Activated naive CD4-positive, alpha-beta T cell treated with anti-CD3 and anti-CD28 coated beads, Interleukin-2, amount 10 ng/mL, durations not matched to agents 7 days and 5 days (primary cell): ENCODE measurements at regions not wholly inside any gene's neighbourhood (a gene's known extent, or its start where the extent isn't known, plus 50 kb on each side); places are given as distances from the start of the nearest gene placed in this dataset.

Experiments
- CTCF ChIA-PET: fragments of 350-600 bp; sonication (Branson Sonifier 250); formaldehyde crosslinking; loops from one replicate; lab custom pipeline; 2021; ENCODE audit warnings: antibody characterized with exemption; lab: Charles Lee
- DNase-seq: peaks from one replicate; pipeline ENCODE4 v3.0.0-alpha.2; 2020
- H3K27ac Mint-ChIP-seq: one replicate; pipeline ENCODE4 v1.8.0; 2021; ENCODE audit warnings: mild to moderate bottlenecking, moderate library complexity, mixed read lengths
- H3K27me3 Mint-ChIP-seq: one replicate; pipeline ENCODE4 v1.8.0; 2021; ENCODE audit warnings: mild to moderate bottlenecking, mixed read lengths
- H3K36me3 Mint-ChIP-seq: one replicate; pipeline ENCODE4 v1.8.0; 2021; ENCODE audit warnings: mixed read lengths
- H3K4me1 Mint-ChIP-seq: one replicate; pipeline ENCODE4 v1.8.0; 2021; ENCODE audit warnings: mixed read lengths
- H3K4me3 Mint-ChIP-seq: one replicate; pipeline ENCODE4 v1.8.0; 2021; ENCODE audit warnings: mild to moderate bottlenecking, moderate library complexity, mixed read lengths
- H3K9me3 Mint-ChIP-seq: one replicate; pipeline ENCODE4 v1.8.0; 2021; ENCODE audit warnings: mixed read lengths

DNA sequence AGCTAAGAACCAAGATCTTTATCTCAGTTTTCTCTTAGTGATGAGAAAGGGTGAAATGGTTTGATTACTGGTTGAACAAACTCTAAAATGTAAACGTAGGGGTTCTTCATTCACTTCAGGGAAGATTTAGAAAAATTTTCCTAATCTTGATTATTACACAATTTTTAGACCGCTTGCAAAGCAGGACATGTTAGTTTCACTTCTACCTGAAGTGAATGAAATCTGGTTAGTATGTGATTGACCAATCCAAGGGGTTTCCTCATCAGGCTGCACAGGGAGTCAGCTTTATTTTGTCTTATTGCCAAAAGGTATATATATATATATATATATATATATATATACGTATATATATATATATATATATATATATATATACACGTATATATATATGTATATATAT lies 740.4 kb downstream of the TUSC7 start:
- no peak overlapping the region for H3K4me3 Mint-ChIP-seq
- no peaks in the 10 kb centered on the region for H3K27me3 Mint-ChIP-seq
- H3K36me3 Mint-ChIP-seq, result no peaks in the 10 kb centered on the region
- H3K9me3 Mint-ChIP-seq, result no peaks in the 10 kb centered on the region
- no peak for DNase-seq
- CTCF ChIA-PET, result no interaction called here
- no peaks in the 10 kb centered on the region for H3K4me1 Mint-ChIP-seq
- no peak overlapping the region for H3K27ac Mint-ChIP-seq

DNA sequence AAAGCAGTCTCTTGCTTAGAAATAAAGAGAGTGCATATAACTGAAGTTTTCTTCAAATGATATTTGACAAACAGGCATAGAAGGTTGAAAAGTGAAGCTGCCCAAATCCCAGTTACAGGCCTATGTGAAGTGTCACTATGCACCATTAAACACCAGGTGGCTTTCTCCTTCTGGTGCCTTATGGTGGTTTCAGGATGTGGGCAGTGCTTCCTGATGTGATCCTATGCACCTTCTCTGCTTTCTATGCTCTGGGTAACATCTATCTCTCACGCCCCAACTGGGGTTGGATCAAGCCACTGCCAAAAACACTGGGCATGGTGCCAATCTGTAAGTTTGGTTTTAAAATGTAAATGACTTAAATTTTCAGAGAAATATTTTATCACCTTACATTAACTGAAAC lies 744.7 kb downstream of the TUSC7 start:
- Mint-ChIP-seq H3K27me3 (no peaks in the 10 kb centered on the region), H3K9me3 (no peaks in the 10 kb centered on the region), H3K27ac (no peak overlapping the region), H3K4me1 (no peaks in the 10 kb centered on the region), H3K4me3 (no peak overlapping the region), H3K36me3 (no peaks in the 10 kb centered on the region)
- DNase-seq, result no peak
- CTCF ChIA-PET, result no interaction called here

DNA sequence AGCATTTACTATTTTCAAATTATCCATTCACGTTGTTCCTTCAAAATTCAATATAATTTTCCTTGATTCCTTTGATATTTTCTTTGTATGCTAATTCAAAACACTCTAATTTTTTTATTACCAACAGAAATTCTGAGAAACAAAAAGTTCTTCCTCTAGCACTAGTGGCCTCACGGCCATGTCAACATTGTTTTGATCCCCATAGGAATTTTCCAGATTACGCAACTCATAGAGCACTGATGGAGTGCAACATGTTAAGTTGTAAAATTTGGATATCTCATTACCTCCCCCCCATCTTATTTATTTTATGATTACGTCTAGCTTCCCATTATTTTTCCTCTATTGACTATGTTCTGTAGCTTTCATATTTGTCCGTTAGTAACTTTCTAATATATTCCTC lies 745.3 kb downstream of the TUSC7 start:
- CTCF ChIA-PET, result no interaction called here
- Mint-ChIP-seq H3K4me3 (no peak overlapping the region), H3K36me3 (no peaks in the 10 kb centered on the region), H3K4me1 (no peaks in the 10 kb centered on the region), H3K27me3 (no peaks in the 10 kb centered on the region), H3K9me3 (no peaks in the 10 kb centered on the region), H3K27ac (no peak overlapping the region)
- DNase-seq, result no peak

DNA sequence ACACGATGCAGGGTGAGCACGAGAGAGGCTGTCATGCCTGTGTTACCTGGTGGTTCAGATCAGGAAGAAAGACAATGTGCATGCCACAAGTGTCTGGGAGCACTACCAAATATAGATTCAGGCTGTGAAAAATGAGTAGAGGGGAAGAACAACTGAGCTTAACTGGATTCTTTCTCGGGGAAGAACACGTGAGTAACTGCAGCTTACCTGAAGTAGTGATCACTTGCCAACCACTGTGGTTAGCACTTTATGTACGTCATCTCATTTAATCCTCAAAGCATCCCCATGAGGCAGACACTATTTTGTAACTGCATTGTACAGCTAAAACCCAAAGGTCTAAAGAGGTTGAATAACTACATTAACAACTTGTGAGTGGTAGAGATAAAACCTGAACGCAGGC lies 746.2 kb downstream of the TUSC7 start:
- H3K36me3 Mint-ChIP-seq, result no peaks in the 10 kb centered on the region
- no peak overlapping the region for H3K27ac Mint-ChIP-seq
- no peaks in the 10 kb centered on the region for H3K9me3 Mint-ChIP-seq
- no peak for DNase-seq
- no peaks in the 10 kb centered on the region for H3K4me1 Mint-ChIP-seq
- H3K27me3 Mint-ChIP-seq, result no peaks in the 10 kb centered on the region
- CTCF ChIA-PET, result no interaction called here
- no peak overlapping the region for H3K4me3 Mint-ChIP-seq

DNA sequence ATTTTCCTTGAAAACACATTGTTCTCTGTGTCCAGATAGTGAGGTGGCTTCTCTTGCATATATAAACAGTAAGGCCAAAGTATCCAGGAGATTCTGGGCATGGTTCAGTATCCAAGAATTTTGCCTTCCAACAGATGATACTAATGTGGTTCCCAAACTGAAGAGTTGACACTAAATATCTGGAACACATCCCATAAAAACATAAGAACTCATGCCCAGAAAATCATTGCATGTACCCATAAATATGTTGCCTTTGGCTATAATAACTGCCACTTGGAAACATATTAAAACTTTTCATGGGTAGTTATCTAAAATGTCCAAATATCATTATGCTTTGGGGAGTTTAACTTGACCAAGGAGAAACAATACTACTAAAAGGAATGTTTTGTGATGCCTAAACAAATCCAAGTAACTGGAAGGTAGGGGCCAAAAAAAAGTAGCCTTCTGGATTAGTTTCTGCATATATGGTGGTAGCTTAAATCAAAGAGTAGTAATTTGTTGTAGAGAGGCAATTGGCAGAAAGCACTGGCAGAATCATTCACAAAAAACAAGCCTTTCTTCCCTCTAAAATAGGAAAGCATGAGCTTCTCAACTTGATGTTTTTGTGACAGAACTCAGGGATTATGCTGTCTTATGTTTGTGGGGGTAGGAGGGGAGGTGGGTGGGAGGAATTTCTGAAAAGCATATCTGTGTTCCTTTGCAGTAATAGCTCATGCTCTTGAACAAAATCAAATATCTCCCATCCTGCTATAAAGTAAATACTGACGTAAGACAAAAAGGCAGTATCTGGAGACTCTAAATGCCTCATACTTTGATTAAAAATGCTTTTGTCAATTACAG lies 753.9 kb downstream of the TUSC7 start:
- no peak for DNase-seq
- Mint-ChIP-seq H3K27me3 (no peaks in the 10 kb centered on the region), H3K4me3 (no peak overlapping the region), H3K36me3 (no peaks in the 10 kb centered on the region), H3K9me3 (no peaks in the 10 kb centered on the region), H3K27ac (no peak overlapping the region), H3K4me1 (no peaks in the 10 kb centered on the region)
- CTCF ChIA-PET, result no interaction called here

DNA sequence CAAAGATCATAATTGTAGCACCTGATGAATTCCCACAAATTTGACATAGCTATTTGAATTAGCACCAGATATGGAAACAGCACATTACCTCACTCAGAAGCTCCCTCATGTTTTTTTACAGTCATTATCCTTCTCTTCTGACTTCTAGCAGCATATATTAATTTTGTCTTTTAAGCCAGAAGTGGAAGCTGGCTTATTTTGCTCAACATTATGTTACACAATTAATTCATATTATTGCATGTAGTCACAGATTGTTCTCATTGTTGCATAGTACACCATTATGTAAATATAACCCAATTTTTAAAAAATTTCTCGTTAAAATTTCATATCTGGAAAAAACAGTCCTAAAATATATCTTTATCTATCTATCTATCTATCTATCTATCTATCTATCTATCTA lies 762.3 kb downstream of the TUSC7 start:
- no peak overlapping the region for H3K4me3 Mint-ChIP-seq
- DNase-seq, result no peak

DNA sequence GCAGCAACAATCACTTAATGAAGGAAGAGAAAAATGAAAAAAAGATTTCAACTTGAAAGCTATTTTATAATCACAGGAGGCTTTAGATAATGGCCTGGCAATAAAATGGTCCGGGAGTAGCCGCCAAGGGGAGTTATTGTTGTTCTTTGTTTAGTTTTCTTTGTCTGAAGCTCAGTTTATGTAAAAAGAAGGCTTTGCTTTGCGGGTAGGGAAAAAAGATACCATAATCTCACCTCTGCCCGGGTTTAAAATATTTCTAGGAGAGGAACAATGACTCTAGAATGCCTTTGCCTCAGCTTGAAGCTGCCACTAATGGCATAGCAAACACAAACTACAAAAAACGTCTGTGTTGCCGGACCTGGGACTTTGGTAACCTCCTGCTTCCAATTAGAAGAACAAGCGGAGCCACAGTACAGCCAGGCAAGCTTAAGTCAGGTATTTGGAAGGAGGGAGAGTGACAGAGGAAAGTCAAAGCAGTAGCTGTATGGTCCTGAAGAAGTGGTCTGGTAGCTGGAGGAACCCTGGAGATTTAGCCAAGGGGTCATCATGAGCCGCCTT lies 764.5 kb downstream of the TUSC7 start:
- Mint-ChIP-seq H3K4me3 (no peak overlapping the region), H3K9me3 (peaks cover 3% of the 10 kb centered on the region), H3K27ac (no peak overlapping the region), H3K27me3 (no peaks in the 10 kb centered on the region), H3K36me3 (no peaks in the 10 kb centered on the region), H3K4me1 (no peaks in the 10 kb centered on the region)
- DNase-seq, result no peak
- CTCF ChIA-PET, result interaction anchor here (0.7 kb wide), 1 partner anchor 120 kb away, joined by 3 read pairs; no protein-coding TSS in a partner anchor

More for the DNA sequence above, 762.3 kb downstream of the TUSC7 start:
- Mint-ChIP-seq H3K36me3 (no peaks in the 10 kb centered on the region), H3K27ac (no peak overlapping the region), H3K27me3 (no peaks in the 10 kb centered on the region), H3K9me3 (peaks cover 3% of the 10 kb centered on the region), H3K4me1 (no peaks in the 10 kb centered on the region)
- CTCF ChIA-PET, result no interaction called here

DNA sequence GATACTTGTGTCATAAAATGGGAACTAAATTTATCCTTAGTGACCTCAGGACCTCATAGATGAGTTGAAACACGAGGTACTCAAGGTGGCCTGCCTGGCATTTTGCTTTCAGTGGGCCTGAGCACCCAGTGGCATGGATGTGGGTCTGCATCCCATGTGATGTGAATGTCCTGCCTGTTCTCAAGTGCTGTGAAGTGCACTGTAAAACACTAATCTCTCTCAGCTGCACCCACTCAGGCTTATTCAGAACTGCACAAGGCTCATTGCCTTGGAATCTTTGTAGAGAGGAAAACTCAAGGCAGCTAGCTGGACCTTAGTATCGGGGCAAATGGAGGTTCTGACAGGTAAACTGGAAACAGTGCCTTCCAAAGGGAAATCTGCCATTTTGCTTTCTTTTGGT lies 767.0 kb downstream of the TUSC7 start:
- Mint-ChIP-seq H3K27me3 (no peaks in the 10 kb centered on the region), H3K4me3 (no peak overlapping the region), H3K27ac (no peak overlapping the region), H3K36me3 (no peaks in the 10 kb centered on the region), H3K9me3 (peaks cover 7% of the 10 kb centered on the region), H3K4me1 (no peaks in the 10 kb centered on the region)
- no peak for DNase-seq
- CTCF ChIA-PET, result no interaction called here

DNA sequence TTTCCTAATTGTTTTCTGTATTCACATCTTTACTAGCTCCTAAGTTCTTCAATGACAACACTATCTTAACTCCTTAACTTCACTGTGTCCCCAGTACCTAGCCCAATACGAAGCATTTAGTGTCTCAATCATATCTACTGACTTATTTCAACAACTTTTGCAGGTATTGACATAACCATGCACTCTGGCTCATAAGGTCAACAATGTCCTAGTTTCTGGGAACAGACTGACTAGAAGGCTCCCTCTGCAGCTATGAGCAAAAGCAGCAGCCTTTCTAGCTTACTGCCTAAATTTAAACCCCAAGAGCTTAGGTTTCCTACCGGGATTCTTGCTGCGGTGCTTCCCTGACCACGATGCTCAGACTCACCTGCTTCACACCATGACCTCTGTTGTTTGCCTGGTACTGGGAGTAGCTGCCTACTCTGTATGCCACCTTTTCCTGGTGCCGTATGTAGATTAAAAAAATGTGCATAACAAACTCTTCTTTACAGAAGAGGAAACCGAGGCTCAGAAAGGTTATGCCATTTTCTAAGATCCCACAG lies 767.7 kb downstream of the TUSC7 start:
- Mint-ChIP-seq H3K27me3 (no peaks in the 10 kb centered on the region), H3K36me3 (no peaks in the 10 kb centered on the region), H3K4me3 (no peak overlapping the region), H3K4me1 (no peaks in the 10 kb centered on the region), H3K27ac (no peak overlapping the region), H3K9me3 (peaks cover 7% of the 10 kb centered on the region)
- CTCF ChIA-PET, result no interaction called here
- no peak for DNase-seq

DNA sequence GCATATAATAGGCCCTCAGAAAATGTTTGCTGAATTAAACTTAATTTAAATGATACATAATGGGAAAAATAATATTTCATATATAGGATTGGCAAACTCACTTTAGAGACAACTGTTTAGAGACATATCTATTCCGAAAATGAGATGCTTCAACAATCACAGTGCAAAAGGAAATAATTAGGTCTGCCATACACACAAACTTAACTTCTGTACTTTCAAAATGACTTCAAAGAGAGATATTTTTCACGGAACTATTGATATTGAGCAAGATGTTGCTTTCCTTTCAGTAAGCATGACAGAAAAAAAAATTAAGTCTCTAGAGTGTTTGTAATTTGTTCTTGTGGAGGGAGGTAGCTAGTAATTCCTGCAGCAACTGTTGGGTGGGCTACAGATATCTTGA lies 769.5 kb downstream of the TUSC7 start:
- no peaks in the 10 kb centered on the region for H3K36me3 Mint-ChIP-seq
- no peak overlapping the region for H3K4me3 Mint-ChIP-seq
- no peak for DNase-seq
- CTCF ChIA-PET, result no interaction called here
- peaks cover 7% of the 10 kb centered on the region for H3K9me3 Mint-ChIP-seq
- no peaks in the 10 kb centered on the region for H3K4me1 Mint-ChIP-seq
- no peak overlapping the region for H3K27ac Mint-ChIP-seq
- H3K27me3 Mint-ChIP-seq, result no peaks in the 10 kb centered on the region

DNA sequence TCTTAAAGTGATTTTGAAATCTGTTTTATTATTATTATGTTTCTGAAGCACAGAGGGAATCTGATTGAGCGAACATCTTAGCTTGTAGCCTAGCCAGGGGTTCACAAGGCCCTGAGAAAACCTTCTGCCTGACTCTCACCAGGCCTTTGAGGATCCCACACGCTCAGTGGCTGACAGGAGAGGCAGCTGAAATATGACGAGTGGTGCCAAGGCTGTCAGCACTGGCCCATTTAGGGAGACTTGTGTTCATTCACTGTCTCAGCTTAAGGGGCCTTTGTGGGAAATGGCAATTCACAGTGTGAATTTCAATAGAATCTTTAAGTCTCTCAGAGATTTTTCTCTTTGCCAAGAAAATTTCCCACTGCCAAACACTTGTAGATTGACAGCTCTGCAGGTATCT lies 770.9 kb downstream of the TUSC7 start:
- Mint-ChIP-seq H3K4me1 (no peaks in the 10 kb centered on the region), H3K36me3 (no peaks in the 10 kb centered on the region), H3K4me3 (no peak overlapping the region), H3K9me3 (peaks cover 7% of the 10 kb centered on the region), H3K27ac (no peak overlapping the region), H3K27me3 (no peaks in the 10 kb centered on the region)
- CTCF ChIA-PET, result no interaction called here
- DNase-seq, result no peak

DNA sequence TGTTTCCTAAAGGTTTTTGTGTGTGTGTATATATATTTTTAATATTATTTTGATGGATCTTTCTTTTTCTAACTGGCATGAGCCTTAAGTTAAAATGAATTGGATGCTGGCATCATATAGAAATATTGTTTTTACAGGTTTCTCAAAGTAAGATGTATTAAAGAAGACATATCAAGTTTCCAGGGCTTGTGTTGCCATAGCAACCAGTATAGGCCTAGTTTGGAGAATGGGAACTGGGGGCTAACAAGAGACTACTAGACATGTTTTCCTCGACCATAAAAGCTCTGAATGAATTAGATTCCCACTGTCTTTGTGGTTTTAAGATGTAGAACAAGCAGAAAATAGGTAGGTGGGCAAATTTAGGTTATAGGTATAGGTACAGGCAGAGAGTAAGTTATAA lies 771.4 kb downstream of the TUSC7 start:
- peaks cover 5% of the 10 kb centered on the region for H3K9me3 Mint-ChIP-seq
- no peaks in the 10 kb centered on the region for H3K4me1 Mint-ChIP-seq
- CTCF ChIA-PET, result no interaction called here
- no peak overlapping the region for H3K27ac Mint-ChIP-seq
- no peak overlapping the region for H3K4me3 Mint-ChIP-seq
- H3K27me3 Mint-ChIP-seq, result no peaks in the 10 kb centered on the region
- no peak for DNase-seq
- H3K36me3 Mint-ChIP-seq, result no peaks in the 10 kb centered on the region

DNA sequence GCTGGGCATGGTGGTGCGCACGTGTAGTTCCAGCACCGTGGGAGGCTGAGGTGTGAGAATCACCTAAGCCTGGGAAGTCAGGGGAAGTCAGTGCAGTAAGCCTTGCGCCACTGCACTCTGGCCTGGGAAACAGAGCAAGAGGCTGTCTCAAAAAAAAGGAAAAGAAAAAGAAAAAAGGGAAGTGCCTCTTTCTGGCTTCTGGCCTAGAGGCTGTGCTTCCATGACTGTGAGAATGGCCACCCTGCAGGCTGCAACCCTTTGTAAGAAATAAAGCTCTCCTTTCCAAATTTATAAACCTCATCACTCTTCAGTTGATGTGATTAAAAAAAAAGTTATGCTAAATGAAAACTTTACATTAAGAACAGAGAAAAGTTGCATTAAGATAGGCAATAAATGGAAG lies 774.3 kb downstream of the TUSC7 start:
- no peaks in the 10 kb centered on the region for H3K4me1 Mint-ChIP-seq
- CTCF ChIA-PET, result no interaction called here
- no peak overlapping the region for H3K27ac Mint-ChIP-seq
- no peak for DNase-seq
- H3K4me3 Mint-ChIP-seq, result no peak overlapping the region
- H3K27me3 Mint-ChIP-seq, result no peaks in the 10 kb centered on the region
- peaks cover 5% of the 10 kb centered on the region for H3K9me3 Mint-ChIP-seq
- no peaks in the 10 kb centered on the region for H3K36me3 Mint-ChIP-seq

DNA sequence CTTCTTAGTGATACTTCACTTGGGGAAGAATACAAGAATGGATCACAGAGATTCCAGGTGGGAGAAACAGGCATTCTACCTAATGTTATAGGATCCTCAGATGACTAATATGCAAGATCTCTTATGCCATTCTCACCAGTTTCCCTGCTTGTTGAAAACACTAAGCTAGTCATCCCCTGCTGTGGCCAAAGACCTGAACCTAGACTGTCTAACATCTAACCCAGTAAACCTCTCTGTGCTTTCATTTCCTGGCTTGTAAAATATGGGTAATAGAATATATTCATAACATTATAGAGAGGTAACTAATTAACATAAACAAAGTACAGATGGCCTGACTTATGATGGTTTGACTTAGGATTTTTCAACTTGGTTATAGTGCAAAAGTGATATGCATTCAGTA lies 776.3 kb downstream of the TUSC7 start:
- CTCF ChIA-PET, result no interaction called here
- H3K27me3 Mint-ChIP-seq, result no peaks in the 10 kb centered on the region
- no peak overlapping the region for H3K27ac Mint-ChIP-seq
- H3K4me3 Mint-ChIP-seq, result no peak overlapping the region
- H3K36me3 Mint-ChIP-seq, result no peaks in the 10 kb centered on the region
- no peaks in the 10 kb centered on the region for H3K4me1 Mint-ChIP-seq
- no peak for DNase-seq
- peaks cover 5% of the 10 kb centered on the region for H3K9me3 Mint-ChIP-seq
